ENCODE measurements at regions not wholly inside any gene's neighbourhood (a gene's known extent, or its start where the extent isn't known, plus 50 kb on each side); places are given as distances from the start of the nearest gene placed in this dataset.

GRCh38 chr2:47653902-47654789, 83.4 kb upstream of the KCNK12 start:
- H3K4me3 ChIP-seq (replicated peaks; ENCODE audit: insufficient read depth, low read length), result no peak overlapping the region
- no peak for DNase-seq (ENCODE audit: low read depth in 1 of 2, low spot score in 1 of 2)
- TF ChIP-seq REST (IDR thresholded peaks at IDR 0.05; ENCODE audit: insufficient replicate concordance, low read depth), result no peak
- no peak for TF ChIP-seq POLR2AphosphoS5 (IDR thresholded peaks at IDR 0.05; ENCODE audit: low read depth)
- TF ChIP-seq, protein P1, sequence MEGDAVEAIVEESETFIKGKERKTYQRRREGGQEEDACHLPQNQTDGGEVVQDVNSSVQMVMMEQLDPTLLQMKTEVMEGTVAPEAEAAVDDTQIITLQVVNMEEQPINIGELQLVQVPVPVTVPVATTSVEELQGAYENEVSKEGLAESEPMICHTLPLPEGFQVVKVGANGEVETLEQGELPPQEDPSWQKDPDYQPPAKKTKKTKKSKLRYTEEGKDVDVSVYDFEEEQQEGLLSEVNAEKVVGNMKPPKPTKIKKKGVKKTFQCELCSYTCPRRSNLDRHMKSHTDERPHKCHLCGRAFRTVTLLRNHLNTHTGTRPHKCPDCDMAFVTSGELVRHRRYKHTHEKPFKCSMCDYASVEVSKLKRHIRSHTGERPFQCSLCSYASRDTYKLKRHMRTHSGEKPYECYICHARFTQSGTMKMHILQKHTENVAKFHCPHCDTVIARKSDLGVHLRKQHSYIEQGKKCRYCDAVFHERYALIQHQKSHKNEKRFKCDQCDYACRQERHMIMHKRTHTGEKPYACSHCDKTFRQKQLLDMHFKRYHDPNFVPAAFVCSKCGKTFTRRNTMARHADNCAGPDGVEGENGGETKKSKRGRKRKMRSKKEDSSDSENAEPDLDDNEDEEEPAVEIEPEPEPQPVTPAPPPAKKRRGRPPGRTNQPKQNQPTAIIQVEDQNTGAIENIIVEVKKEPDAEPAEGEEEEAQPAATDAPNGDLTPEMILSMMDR (IDR thresholded peaks at IDR 0.05; ENCODE audit: insufficient read depth, low read length), result no peak
- no peak for TF ChIP-seq GABPA (IDR thresholded peaks at IDR 0.05; ENCODE audit: low read depth)
- TF ChIP-seq SPI1 (IDR thresholded peaks at IDR 0.05; ENCODE audit: borderline replicate concordance, low read depth), result no peak
- no peak overlapping the region for H3K27ac ChIP-seq (replicated peaks)
- no peaks in the 10 kb centered on the region for H3K27me3 ChIP-seq (ENCODE audit: insufficient read depth, poor library complexity, severe bottlenecking)

- DNase-seq (ENCODE audit: low read depth in 1 of 2, low spot score in 1 of 2), result no peak
- H3K27ac ChIP-seq (replicated peaks), result no peak overlapping the region
- H3K4me3 ChIP-seq (replicated peaks; ENCODE audit: insufficient read depth, low read length), result no peak overlapping the region
- H3K27me3 ChIP-seq (ENCODE audit: insufficient read depth, poor library complexity, severe bottlenecking), result no peaks in the 10 kb centered on the region
- no peak for TF ChIP-seq REST (IDR thresholded peaks at IDR 0.05; ENCODE audit: insufficient replicate concordance, low read depth)
- no peak for TF ChIP-seq GABPA (IDR thresholded peaks at IDR 0.05; ENCODE audit: low read depth)
- TF ChIP-seq POLR2AphosphoS5 (IDR thresholded peaks at IDR 0.05; ENCODE audit: low read depth), result no peak
- no peak for TF ChIP-seq SPI1 (IDR thresholded peaks at IDR 0.05; ENCODE audit: borderline replicate concordance, low read depth)
- TF ChIP-seq, protein P1 (IDR thresholded peaks at IDR 0.05; ENCODE audit: insufficient read depth, low read length), result no peak
Observed at GRCh38 chr2:47653036-47653435, 82.3 kb upstream of the KCNK12 start.

DNA sequence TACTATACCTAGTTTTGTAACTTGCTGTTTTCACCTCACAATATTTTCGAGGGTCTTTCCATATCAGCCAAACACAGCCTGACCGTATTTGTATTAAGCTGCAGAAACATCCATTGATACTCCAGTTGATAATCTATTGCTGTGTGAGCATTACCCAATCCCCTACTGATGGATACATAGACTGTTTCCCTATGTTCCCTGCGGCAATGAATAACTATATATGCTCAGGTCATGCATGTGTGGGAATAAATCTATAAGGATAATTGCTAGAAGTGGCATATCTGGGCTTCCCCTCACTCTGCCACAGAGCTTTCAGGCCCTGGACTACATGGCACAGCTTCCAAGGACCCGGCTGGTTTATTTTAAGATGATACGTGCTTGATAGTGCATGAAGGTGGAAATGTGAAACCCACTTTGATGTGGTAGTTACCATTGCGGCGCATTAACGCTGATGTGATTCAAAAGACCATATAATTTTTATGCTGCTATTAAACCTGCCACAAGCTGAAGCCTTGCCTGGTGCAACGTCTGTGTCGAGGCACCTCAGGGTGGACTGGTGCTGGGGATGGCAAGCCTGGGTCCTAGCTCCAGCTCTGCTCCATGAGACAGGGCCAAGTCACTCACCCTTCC, 81.4 kb upstream of the KCNK12 start:
- DNase-seq (ENCODE audit: low read depth in 1 of 2, low spot score in 1 of 2), result no peak
- Histone ChIP-seq H3K4me3 (replicated peaks; ENCODE audit: insufficient read depth, low read length) (no peak overlapping the region), H3K27me3 (ENCODE audit: insufficient read depth, poor library complexity, severe bottlenecking) (no peaks in the 10 kb centered on the region), H3K27ac (replicated peaks) (no peak overlapping the region)
- TF ChIP-seq POLR2AphosphoS5 (IDR thresholded peaks at IDR 0.05; ENCODE audit: low read depth) (no peak), SPI1 (IDR thresholded peaks at IDR 0.05; ENCODE audit: borderline replicate concordance, low read depth) (no peak), REST (IDR thresholded peaks at IDR 0.05; ENCODE audit: insufficient replicate concordance, low read depth) (no peak), GABPA (IDR thresholded peaks at IDR 0.05; ENCODE audit: low read depth) (no peak)
- TF ChIP-seq, protein P1 (IDR thresholded peaks at IDR 0.05; ENCODE audit: insufficient read depth, low read length), result no peak
